Lung (tissue), 11 donors: ENCODE measurements at regions not wholly inside any gene's neighbourhood (a gene's known extent, or its start where the extent isn't known, plus 50 kb on each side); places are given as distances from the start of the nearest gene placed in this dataset.

Experiments
- ATAC-seq: fragments of 200-7000 bp; cut with Tn5 transposase; one replicate; pipeline ENCODE4 v1.9.1; 2020; ENCODE audit warnings: moderate number of reproducible peaks; ENCODE audit not compliant: insufficient read depth, low FRiP score
- DNase-seq, 3 donors: peaks; one replicate each; pipeline ENCODE4 v3.0.0-alpha.2; 2013 to 2017
- H3K27ac ChIP-seq, 2 donors: one replicate each; pipeline ENCODE4 v1.5.1; 2013; ENCODE audit warnings: mild to moderate bottlenecking in 2 of 2, moderate library complexity in 2 of 2, control low read depth in 1 of 2, inconsistent platforms in 1 of 2, low read depth in 1 of 2, low read length in 1 of 2
- H3K27me3 ChIP-seq, 3 donors: one replicate each; pipeline ENCODE4 v1.5.1; 2013; ENCODE audit warnings: low read length in 2 of 3; ENCODE audit not compliant: control insufficient read depth in 3 of 3, insufficient read depth in 3 of 3
- H3K36me3 ChIP-seq, 4 donors: one replicate each; pipeline ENCODE4 v1.5.1; 2013; ENCODE audit warnings: low read length in 4 of 4, mild to moderate bottlenecking in 1 of 4, moderate library complexity in 1 of 4; ENCODE audit not compliant: control insufficient read depth in 4 of 4, insufficient read depth in 4 of 4
- H3K4me1 ChIP-seq, 5 donors: one replicate each; pipeline ENCODE4 v1.5.1; 2013; ENCODE audit warnings: low read length in 5 of 5, mild to moderate bottlenecking in 2 of 5, moderate library complexity in 1 of 5; ENCODE audit not compliant: control insufficient read depth in 5 of 5, insufficient read depth in 5 of 5
- H3K4me3 ChIP-seq: one replicate; pipeline ENCODE4 v1.5.1; 2013; ENCODE audit warnings: mild to moderate bottlenecking, control low read depth, moderate library complexity
- H3K9ac ChIP-seq, 2 donors: one replicate each; pipeline ENCODE4 v1.5.1; 2013; ENCODE audit warnings: low read length in 2 of 2, control low read depth in 1 of 2; ENCODE audit not compliant: insufficient read depth in 1 of 2
- H3K9me3 ChIP-seq, 4 donors: one replicate each; pipeline ENCODE4 v1.5.1; 2013; ENCODE audit warnings: low read length in 3 of 4, mild to moderate bottlenecking in 1 of 4, moderate library complexity in 1 of 4; ENCODE audit not compliant: control insufficient read depth in 4 of 4, insufficient read depth in 3 of 4
- CTCF ChIP-seq: IDR thresholded peaks from 2 replicates; pipeline ENCODE4 v1.5.1; 2012; ENCODE audit warnings: mild to moderate bottlenecking; ENCODE audit errors: control extremely low read depth, extremely low read depth
- WGBS, 2 donors: extraction: QIAGEN DNeasy Blood & Tissue Kit; methylation state at CpG; one replicate each; pipeline ENCODE4 v1.1.7; 2013; 5-methylcytosine and 5-hydroxymethylcytosine counted together
- donor health status: control.
- donor health status: control.
- donor health status: Bipolar disorder and iron deficiency.
- donor health status: healthy.
- donor health status: DM: yes; HTN: yes; CAD: no.

- Histone ChIP-seq H3K4me3 (no peak overlapping the region), H3K9me3 (no peaks in the 10 kb centered on the region), H3K9ac (no peak overlapping the region), H3K27me3 (no peaks in the 10 kb centered on the region), H3K36me3 (no peaks in the 10 kb centered on the region), H3K27ac (no peak overlapping the region), H3K4me1 (no peaks in the 10 kb centered on the region)
- 79 to 87% methylated on average over 1 of the region's 1 CpG for WGBS, 2 donors
- no peak for TF ChIP-seq CTCF
- no peak for DNase-seq
- ATAC-seq = no peak
Observed at GRCh38 chr2:103355287-103355686, 593.5 kb downstream of the TMEM182 start.

- 97 to 99% methylated on average over 10 to 20 of the region's 21 CpGs for WGBS, 2 donors
- no peaks in the 10 kb centered on the region for H3K9me3 ChIP-seq
- no peak overlapping the region for H3K9ac ChIP-seq
- H3K27me3 ChIP-seq = no peaks in the 10 kb centered on the region
- H3K4me3 ChIP-seq = no peak overlapping the region
- no peaks in the 10 kb centered on the region for H3K4me1 ChIP-seq
- H3K27ac ChIP-seq = no peak overlapping the region
- no peaks in the 10 kb centered on the region for H3K36me3 ChIP-seq
- DNase-seq (no peak), ATAC-seq (no peak)
- TF ChIP-seq CTCF = no peak
Observed at GRCh38 chr2:103361712-103362111, 599.9 kb downstream of the TMEM182 start.

GRCh38 chr2:103363639-103364038 lies 601.8 kb downstream of the TMEM182 start:
- DNase-seq (no peak), ATAC-seq (no peak)
- Histone ChIP-seq H3K27me3 (no peaks in the 10 kb centered on the region), H3K4me3 (no peak overlapping the region), H3K27ac (no peak overlapping the region), H3K36me3 (no peaks in the 10 kb centered on the region), H3K9ac (no peak overlapping the region), H3K9me3 (no peaks in the 10 kb centered on the region), H3K4me1 (no peaks in the 10 kb centered on the region)
- TF ChIP-seq CTCF = no peak

- Histone ChIP-seq H3K36me3 (no peaks in the 10 kb centered on the region), H3K9ac (no peak overlapping the region), H3K27ac (no peak overlapping the region), H3K4me1 (no peaks in the 10 kb centered on the region), H3K9me3 (peaks cover 0 to 2% (median 0%) of the 10 kb centered on the region in 4 donors), H3K27me3 (no peaks in the 10 kb centered on the region), H3K4me3 (no peak overlapping the region)
- ATAC-seq = no peak
- 65 to 73% methylated on average over 4 of the region's 4 CpGs for WGBS, 2 donors
- DNase-seq = peak in 1 of 3 donors; percentile 14
- no peak for TF ChIP-seq CTCF
Observed at GRCh38 chr2:103364177-103364576, 602.3 kb downstream of the TMEM182 start.
